Tongue (tissue), 1 donor: ENCODE measurements at regions not wholly inside any gene's neighbourhood (a gene's known extent, or its start where the extent isn't known, plus 50 kb on each side); places are given as distances from the start of the nearest gene placed in this dataset.
A peak's percentile ranks its signal among the peaks of the same experiment; 100 is the strongest.

ENCODE experiments used
- DNase-seq: peaks from one replicate; pipeline ENCODE4 v3.0.0-alpha.2; 2015

GRCh38 chr7:13610372-13610771 lies 379.1 kb downstream of the ETV1 start:
- no peak for DNase-seq

- no peak for DNase-seq
These were observed 373.8 kb downstream of the ETV1 start for GRCh38 chr7:13615679-13616078.

- no peak for DNase-seq
These were observed 362.0 kb downstream of the ETV1 start for GRCh38 chr7:13627455-13627854.

- no peak for DNase-seq
These were observed 361.0 kb downstream of the ETV1 start for GRCh38 chr7:13628239-13629001.

GRCh38 chr7:13631207-13632049 lies 358.0 kb downstream of the ETV1 start:
- DNase-seq: peak; percentile 10

GRCh38 chr7:13633857-13634256 lies 355.6 kb downstream of the ETV1 start:
- no peak for DNase-seq

- peak; percentile 68 for DNase-seq
These were observed 350.1 kb downstream of the ETV1 start for GRCh38 chr7:13639396-13639795.

- peak; percentile 12 for DNase-seq
These were observed 347.8 kb downstream of the ETV1 start for GRCh38 chr7:13641714-13642113.

GRCh38 chr7:13651167-13651566 lies 338.3 kb downstream of the ETV1 start:
- no peak for DNase-seq

GRCh38 chr7:13656330-13656729 lies 333.1 kb downstream of the ETV1 start:
- DNase-seq: no peak

- no peak for DNase-seq
These were observed 316.2 kb downstream of the ETV1 start for GRCh38 chr7:13673290-13673689.

- no peak for DNase-seq
These were observed 306.8 kb downstream of the ETV1 start for GRCh38 chr7:13682626-13683025.

- no peak for DNase-seq
These were observed 302.0 kb downstream of the ETV1 start for GRCh38 chr7:13687500-13687899.

- DNase-seq: no peak
These were observed 296.9 kb downstream of the ETV1 start for GRCh38 chr7:13692548-13692947.

GRCh38 chr7:13702251-13702650 lies 287.2 kb downstream of the ETV1 start:
- DNase-seq: no peak

GRCh38 chr7:13708670-13709069 lies 280.8 kb downstream of the ETV1 start:
- no peak for DNase-seq

GRCh38 chr7:13713092-13713491 lies 276.4 kb downstream of the ETV1 start:
- no peak for DNase-seq

GRCh38 chr7:13715534-13715933 lies 273.9 kb downstream of the ETV1 start:
- DNase-seq: no peak

- no peak for DNase-seq
These were observed 272.4 kb downstream of the ETV1 start for GRCh38 chr7:13717031-13717430.

- no peak for DNase-seq
These were observed 265.1 kb downstream of the ETV1 start for GRCh38 chr7:13724191-13724976.

GRCh38 chr7:13724977-13725566 lies 264.4 kb downstream of the ETV1 start:
- no peak for DNase-seq

- no peak for DNase-seq
These were observed 263.9 kb downstream of the ETV1 start for GRCh38 chr7:13725591-13725990.
